DND-41 (cell line): ENCODE measurements at regions not wholly inside any gene's neighbourhood (a gene's known extent, or its start where the extent isn't known, plus 50 kb on each side); places are given as distances from the start of the nearest gene placed in this dataset.

Experiments used
- ATAC-seq: fragments of 200-7000 bp; cut with Tn5 transposase; 3 replicates; pipeline ENCODE4 v1.9.1; 2021; ENCODE audit warnings: low read depth; ENCODE audit not compliant: insufficient read depth
- DNase-seq: peaks from one replicate; pipeline ENCODE4 v3.0.0-alpha.2; 2020
- H2AFZ ChIP-seq: 2 replicates; pipeline ENCODE4 v1.6.0; 2012; ENCODE audit warnings: low read depth, low read length
- H3K27ac ChIP-seq: 2 replicates; pipeline ENCODE4 v1.5.1; 2012; ENCODE audit warnings: low read length, inconsistent platforms
- H3K27me3 ChIP-seq: fragments of 200-600 bp; sonication (generic); 2 replicates; pipeline ENCODE4 v1.6.0; 2012; ENCODE audit warnings: low read length, mild to moderate bottlenecking, inconsistent platforms; ENCODE audit not compliant: insufficient read depth, poor library complexity
- H3K36me3 ChIP-seq: 2 replicates; pipeline ENCODE4 v1.5.1; 2012; ENCODE audit warnings: low read length, inconsistent platforms; ENCODE audit not compliant: insufficient read depth
- H3K4me1 ChIP-seq: 2 replicates; pipeline ENCODE4 v1.5.1; 2012; ENCODE audit warnings: mild to moderate bottlenecking, low read length; ENCODE audit not compliant: insufficient read depth
- H3K4me2 ChIP-seq: 2 replicates; pipeline ENCODE4 v1.6.0; 2012; ENCODE audit warnings: mild to moderate bottlenecking, moderate library complexity, low read length, inconsistent platforms; ENCODE audit not compliant: insufficient read depth
- H3K4me3 ChIP-seq, 2 experiments: fragments of 200-600 bp in 1 of 2; shearing (Covaris generic) in 1 of 2; 2 replicates each; pipeline ENCODE4 v1.5.1; 2012 to 2016; ENCODE audit warnings: inconsistent platforms in 2 of 2, low read length in 2 of 2, mild to moderate bottlenecking in 2 of 2, low read depth in 1 of 2, moderate library complexity in 1 of 2
- H3K79me2 ChIP-seq: 2 replicates; pipeline ENCODE4 v1.6.0; 2012; ENCODE audit warnings: low read length, inconsistent platforms; ENCODE audit not compliant: insufficient read depth
- H3K9ac ChIP-seq: 2 replicates; pipeline ENCODE4 v1.6.0; 2012; ENCODE audit warnings: low read depth, mild to moderate bottlenecking, inconsistent platforms, low read length, moderate library complexity
- H3K9me3 ChIP-seq: 2 replicates; pipeline ENCODE4 v1.5.1; 2012; ENCODE audit warnings: low read length, moderate library complexity, mild to moderate bottlenecking, inconsistent platforms; ENCODE audit not compliant: insufficient read depth, severe bottlenecking
- H4K20me1 ChIP-seq: 2 replicates; pipeline ENCODE4 v1.6.0; 2012; ENCODE audit warnings: low read length; ENCODE audit not compliant: insufficient read depth
- CTCF ChIP-seq: IDR thresholded peaks from 2 replicates; pipeline ENCODE4 v1.5.1; 2012; ENCODE audit warnings: borderline replicate concordance, low read length, moderate library complexity, mild to moderate bottlenecking; ENCODE audit not compliant: poor library complexity, severe bottlenecking; ENCODE audit errors: extremely low read depth
- EZH2 ChIP-seq: IDR thresholded peaks from 3 replicates; pipeline ENCODE4 v1.6.1; 2012; ENCODE audit warnings: borderline replicate concordance, low read depth, mild to moderate bottlenecking, moderate library complexity, low read length, inconsistent platforms; ENCODE audit not compliant: severe bottlenecking

- no peak for ATAC-seq
Observed at GRCh38 chr11:127233998-127234397, 233.4 kb upstream of the KIRREL3 start.

GRCh38 chr11:127230392-127230791, 229.8 kb upstream of the KIRREL3 start:
- no peaks in the 10 kb centered on the region for H3K36me3 ChIP-seq
- TF ChIP-seq CTCF (no peak), EZH2 (no peak)
- ATAC-seq (no peak), DNase-seq (no peak)
- H3K79me2 ChIP-seq = no peaks in the 10 kb centered on the region
- H3K9ac ChIP-seq = no peak overlapping the region
- H3K4me2 ChIP-seq = no peak overlapping the region
- no peaks in the 10 kb centered on the region for H4K20me1 ChIP-seq
- H2AFZ ChIP-seq = no peak overlapping the region
- H3K27me3 ChIP-seq = no peaks in the 10 kb centered on the region
- H3K27ac ChIP-seq = no peak overlapping the region
- H3K9me3 ChIP-seq = no peaks in the 10 kb centered on the region
- H3K4me1 ChIP-seq = no peaks in the 10 kb centered on the region
- H3K4me3 ChIP-seq = no peak overlapping the region

More at GRCh38 chr11:127233998-127234397, 233.4 kb upstream of the KIRREL3 start:
- no peak overlapping the region for H3K9ac ChIP-seq
- H3K27me3 ChIP-seq = no peaks in the 10 kb centered on the region
- H3K4me3 ChIP-seq = no peak overlapping the region
- H3K27ac ChIP-seq = no peak overlapping the region
- no peaks in the 10 kb centered on the region for H4K20me1 ChIP-seq
- DNase-seq = no peak
- no peaks in the 10 kb centered on the region for H3K4me1 ChIP-seq
- H3K4me2 ChIP-seq = no peak overlapping the region
- H2AFZ ChIP-seq = no peak overlapping the region
- TF ChIP-seq EZH2 (no peak), CTCF (no peak)
- no peaks in the 10 kb centered on the region for H3K9me3 ChIP-seq
- H3K36me3 ChIP-seq = no peaks in the 10 kb centered on the region
- H3K79me2 ChIP-seq = no peaks in the 10 kb centered on the region

- Histone ChIP-seq H3K27ac (no peak overlapping the region), H3K9me3 (no peaks in the 10 kb centered on the region), H2AFZ (no peak overlapping the region), H4K20me1 (no peaks in the 10 kb centered on the region), H3K79me2 (no peaks in the 10 kb centered on the region), H3K9ac (no peak overlapping the region), H3K4me2 (no peak overlapping the region), H3K27me3 (no peaks in the 10 kb centered on the region), H3K36me3 (no peaks in the 10 kb centered on the region), H3K4me1 (no peaks in the 10 kb centered on the region), H3K4me3 (no peak overlapping the region)
- no peak for ATAC-seq
- DNase-seq = no peak
- TF ChIP-seq EZH2 (no peak), CTCF (no peak)
Observed at GRCh38 chr11:127226949-127227348, 226.4 kb upstream of the KIRREL3 start.

- Histone ChIP-seq H3K4me2 (no peak overlapping the region), H2AFZ (no peak overlapping the region), H3K36me3 (no peaks in the 10 kb centered on the region), H3K27ac (no peak overlapping the region), H3K9me3 (no peaks in the 10 kb centered on the region), H3K4me3 (no peak overlapping the region), H3K27me3 (no peaks in the 10 kb centered on the region), H3K4me1 (no peaks in the 10 kb centered on the region), H3K79me2 (no peaks in the 10 kb centered on the region), H3K9ac (no peak overlapping the region), H4K20me1 (no peaks in the 10 kb centered on the region)
- ATAC-seq (no peak), DNase-seq (no peak)
- TF ChIP-seq EZH2 (no peak), CTCF (no peak)
Observed at GRCh38 chr11:127226380-127226779, 225.8 kb upstream of the KIRREL3 start.
